ENCODE measurements at regions not wholly inside any gene's neighbourhood (a gene's known extent, or its start where the extent isn't known, plus 50 kb on each side); places are given as distances from the start of the nearest gene placed in this dataset.

GRCh38 chr10:10225136-10225676 lies 792.5 kb upstream of the CELF2 start:
- Histone ChIP-seq H3F3A (ENCODE audit: insufficient read depth) (no peaks in the 10 kb centered on the region), H3K9ac (ENCODE audit: low read length) (no peak overlapping the region), H3K79me2 (ENCODE audit: insufficient read depth, low read length) (no peaks in the 10 kb centered on the region), H2AFZ (ENCODE audit: low read depth, low read length, severe bottlenecking) (no peak overlapping the region), H3K4me3 (ENCODE audit: insufficient read depth, low read length, poor library complexity, severe bottlenecking) (no peak overlapping the region), H3K9me2 (replicated peaks; ENCODE audit: insufficient read depth, low read length) (no peaks in the 10 kb centered on the region), H3K36me3 (ENCODE audit: low read length) (no peaks in the 10 kb centered on the region), H3K27me3 (ENCODE audit: low read length) (no peaks in the 10 kb centered on the region), H3K4me2 (ENCODE audit: low read depth, low read length, poor library complexity, severe bottlenecking) (no peak overlapping the region), H3K9me3 (ENCODE audit: insufficient read depth, low read length) (no peaks in the 10 kb centered on the region), H3K27ac (ENCODE audit: low read depth, low read length) (no peak overlapping the region), H4K20me1 (ENCODE audit: low read depth, low read length) (no peaks in the 10 kb centered on the region)
- TF ChIP-seq CTCF (IDR thresholded peaks at IDR 0.05; ENCODE audit: insufficient read depth, low read length, poor library complexity, severe bottlenecking), result no peak

GRCh38 chr10:10233229-10233628 lies 784.4 kb upstream of the CELF2 start:
- Histone ChIP-seq H2AFZ (ENCODE audit: low read depth, low read length, severe bottlenecking) (no peak overlapping the region), H3K9me3 (ENCODE audit: insufficient read depth, low read length) (no peaks in the 10 kb centered on the region), H3K9ac (ENCODE audit: low read length) (no peak overlapping the region), H3K36me3 (ENCODE audit: low read length) (no peaks in the 10 kb centered on the region), H3K4me2 (ENCODE audit: low read depth, low read length, poor library complexity, severe bottlenecking) (no peak overlapping the region), H3K9me2 (replicated peaks; ENCODE audit: insufficient read depth, low read length) (no peaks in the 10 kb centered on the region), H3K27me3 (ENCODE audit: low read length) (no peaks in the 10 kb centered on the region), H3F3A (ENCODE audit: insufficient read depth) (no peaks in the 10 kb centered on the region), H3K27ac (ENCODE audit: low read depth, low read length) (no peak overlapping the region), H4K20me1 (ENCODE audit: low read depth, low read length) (no peaks in the 10 kb centered on the region), H3K4me3 (ENCODE audit: insufficient read depth, low read length, poor library complexity, severe bottlenecking) (no peak overlapping the region), H3K79me2 (ENCODE audit: insufficient read depth, low read length) (no peaks in the 10 kb centered on the region)
- no peak for TF ChIP-seq EZH2phosphoT487 (conservative IDR thresholded peaks at IDR 0.05; ENCODE audit: low read length)
- TF ChIP-seq CTCF (IDR thresholded peaks at IDR 0.05; ENCODE audit: insufficient read depth, low read length, poor library complexity, severe bottlenecking), result no peak

- Histone ChIP-seq H3K9ac (ENCODE audit: low read length) (no peak overlapping the region), H3K27me3 (ENCODE audit: low read length) (no peaks in the 10 kb centered on the region), H3K79me2 (ENCODE audit: insufficient read depth, low read length) (no peaks in the 10 kb centered on the region), H3K27ac (ENCODE audit: low read depth, low read length) (no peak overlapping the region), H3F3A (ENCODE audit: insufficient read depth) (no peaks in the 10 kb centered on the region), H3K4me3 (ENCODE audit: insufficient read depth, low read length, poor library complexity, severe bottlenecking) (no peak overlapping the region), H3K9me2 (replicated peaks; ENCODE audit: insufficient read depth, low read length) (no peaks in the 10 kb centered on the region), H3K36me3 (ENCODE audit: low read length) (no peaks in the 10 kb centered on the region), H2AFZ (ENCODE audit: low read depth, low read length, severe bottlenecking) (no peak overlapping the region), H4K20me1 (ENCODE audit: low read depth, low read length) (no peaks in the 10 kb centered on the region), H3K9me3 (ENCODE audit: insufficient read depth, low read length) (no peaks in the 10 kb centered on the region), H3K4me2 (ENCODE audit: low read depth, low read length, poor library complexity, severe bottlenecking) (no peak overlapping the region)
- TF ChIP-seq EZH2phosphoT487 (conservative IDR thresholded peaks at IDR 0.05; ENCODE audit: low read length), result no peak
- TF ChIP-seq CTCF (IDR thresholded peaks at IDR 0.05; ENCODE audit: insufficient read depth, low read length, poor library complexity, severe bottlenecking), result no peak
These were observed 782.7 kb upstream of the CELF2 start for GRCh38 chr10:10235003-10235402.
